HEK293 (cell line): ENCODE measurements at regions not wholly inside any gene's neighbourhood (a gene's known extent, or its start where the extent isn't known, plus 50 kb on each side); places are given as distances from the start of the nearest gene placed in this dataset.

Source experiments
- ZNF239 ChIP-seq: fragments of 450-650 bp; formaldehyde crosslinking; IDR thresholded peaks from 2 replicates; pipeline ENCODE4 v1.5.1; 2016; ENCODE audit warnings: missing biosample characterization, missing genetic modification characterization
- ZNF600 ChIP-seq: fragments of 450-650 bp; formaldehyde crosslinking; IDR thresholded peaks from 2 replicates; pipeline ENCODE4 v1.5.1; 2016; ENCODE audit warnings: missing biosample characterization, missing genetic modification characterization
- ZNF624 ChIP-seq: fragments of 450-650 bp; formaldehyde crosslinking; IDR thresholded peaks from 2 replicates; pipeline ENCODE4 v1.5.1; 2017; ENCODE audit warnings: missing biosample characterization, missing genetic modification characterization
- TF ChIP-seq, protein P1 (sequence below): fragments of 450-650 bp; formaldehyde crosslinking; IDR thresholded peaks from 2 replicates; pipeline ENCODE4 v1.5.1; 2016; ENCODE audit warnings: missing biosample characterization, missing genetic modification characterization

DNA sequence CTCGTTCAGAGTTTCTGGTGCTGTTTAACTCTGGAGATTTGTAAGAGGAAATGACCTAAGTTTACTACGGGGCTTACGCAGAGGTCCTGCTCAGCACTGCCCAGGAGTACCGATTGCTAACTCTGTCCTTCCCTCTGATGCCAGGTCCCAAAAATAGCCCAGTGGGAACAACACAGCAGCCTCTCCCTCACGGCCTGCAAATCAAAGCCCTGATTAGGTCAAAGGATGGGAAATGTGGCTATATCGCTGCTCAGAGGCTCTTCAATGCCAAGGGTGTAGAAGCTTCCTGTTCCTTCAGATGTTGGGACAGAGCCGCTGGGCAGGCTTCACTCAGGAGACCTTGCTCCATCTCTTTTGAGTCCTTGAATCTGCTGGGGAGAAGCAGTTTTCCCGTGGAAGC is 174.2 kb upstream of the KCNJ16 start:
- TF ChIP-seq, protein P1, sequence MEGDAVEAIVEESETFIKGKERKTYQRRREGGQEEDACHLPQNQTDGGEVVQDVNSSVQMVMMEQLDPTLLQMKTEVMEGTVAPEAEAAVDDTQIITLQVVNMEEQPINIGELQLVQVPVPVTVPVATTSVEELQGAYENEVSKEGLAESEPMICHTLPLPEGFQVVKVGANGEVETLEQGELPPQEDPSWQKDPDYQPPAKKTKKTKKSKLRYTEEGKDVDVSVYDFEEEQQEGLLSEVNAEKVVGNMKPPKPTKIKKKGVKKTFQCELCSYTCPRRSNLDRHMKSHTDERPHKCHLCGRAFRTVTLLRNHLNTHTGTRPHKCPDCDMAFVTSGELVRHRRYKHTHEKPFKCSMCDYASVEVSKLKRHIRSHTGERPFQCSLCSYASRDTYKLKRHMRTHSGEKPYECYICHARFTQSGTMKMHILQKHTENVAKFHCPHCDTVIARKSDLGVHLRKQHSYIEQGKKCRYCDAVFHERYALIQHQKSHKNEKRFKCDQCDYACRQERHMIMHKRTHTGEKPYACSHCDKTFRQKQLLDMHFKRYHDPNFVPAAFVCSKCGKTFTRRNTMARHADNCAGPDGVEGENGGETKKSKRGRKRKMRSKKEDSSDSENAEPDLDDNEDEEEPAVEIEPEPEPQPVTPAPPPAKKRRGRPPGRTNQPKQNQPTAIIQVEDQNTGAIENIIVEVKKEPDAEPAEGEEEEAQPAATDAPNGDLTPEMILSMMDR (tag by site-specific recombination): no peak
- TF ChIP-seq ZNF239 (tag by site-specific recombination) (no peak), ZNF624 (tag by site-specific recombination) (no peak), ZNF600 (no peak)
